SU-DHL-6 (cell line): ENCODE measurements at regions not wholly inside any gene's neighbourhood (a gene's known extent, or its start where the extent isn't known, plus 50 kb on each side); places are given as distances from the start of the nearest gene placed in this dataset.

Experiments
- H2AFZ ChIP-seq: fragments of 200-600 bp; sonication (generic); 2 replicates; pipeline ENCODE4 v1.6.1; 2014; ENCODE audit warnings: low read depth, mild to moderate bottlenecking, moderate library complexity, mixed read lengths, antibody characterized with exemption, low read length; ENCODE audit not compliant: severe bottlenecking
- H3F3A ChIP-seq: fragments of 200-600 bp; shearing (Covaris generic); 2 replicates; pipeline ENCODE4 v1.6.0; 2016; ENCODE audit warnings: antibody characterized with exemption, mild to moderate bottlenecking; ENCODE audit not compliant: insufficient read depth
- H3K27ac ChIP-seq: fragments of 200-600 bp; sonication (generic); 2 replicates; pipeline ENCODE4 v1.5.1; 2016; ENCODE audit warnings: low read depth, mild to moderate bottlenecking, low read length, moderate library complexity, mixed read lengths
- H3K27me3 ChIP-seq: fragments of 200-600 bp; sonication (generic), shearing (Covaris generic); 2 replicates; pipeline ENCODE4 v1.6.0; 2014; ENCODE audit warnings: mild to moderate bottlenecking, low read length
- H3K36me3 ChIP-seq: fragments of 200-600 bp; sonication (generic); 2 replicates; pipeline ENCODE4 v1.6.1; 2014; ENCODE audit warnings: mild to moderate bottlenecking, low read length, mixed read lengths
- H3K4me2 ChIP-seq: fragments of 300-600, 200-600 bp; shearing (Covaris generic), sonication (generic); 2 replicates; pipeline ENCODE4 v1.6.0; 2014; ENCODE audit warnings: low read length, low read depth, mild to moderate bottlenecking; ENCODE audit not compliant: poor library complexity, severe bottlenecking
- H3K4me3 ChIP-seq: fragments of 200-600 bp; sonication (generic); 2 replicates; pipeline ENCODE4 v1.5.1; 2014; ENCODE audit warnings: antibody characterized with exemption, low read length, mild to moderate bottlenecking, mixed read lengths; ENCODE audit not compliant: insufficient read depth, poor library complexity, severe bottlenecking
- H3K79me2 ChIP-seq: fragments of 200-600 bp; sonication (generic); 2 replicates; pipeline ENCODE4 v1.6.1; 2014; ENCODE audit warnings: mild to moderate bottlenecking, low read length, moderate library complexity; ENCODE audit not compliant: insufficient read depth
- H3K9ac ChIP-seq: fragments of 200-600 bp; sonication (generic); 2 replicates; pipeline ENCODE4 v1.7.0; 2014; ENCODE audit warnings: mild to moderate bottlenecking, low read length
- H3K9me2 ChIP-seq: fragments of 200-600 bp; sonication (generic); replicated peaks from 2 replicates; pipeline ENCODE4 v1.6.1; 2014; ENCODE audit warnings: low read length; ENCODE audit not compliant: insufficient read depth
- H3K9me3 ChIP-seq: fragments of 200-600 bp; sonication (generic); 2 replicates; pipeline ENCODE4 v1.6.1; 2014; ENCODE audit warnings: low read length, mixed read lengths; ENCODE audit not compliant: insufficient read depth
- H4K20me1 ChIP-seq: fragments of 200-600 bp; sonication (generic); 2 replicates; pipeline ENCODE4 v1.6.1; 2014; ENCODE audit warnings: low read depth, mild to moderate bottlenecking, antibody characterized with exemption, low read length, moderate library complexity, mixed read lengths
- EZH2phosphoT487 ChIP-seq: fragments of 200-600 bp; sonication (generic), shearing (Covaris generic); conservative IDR thresholded peaks from 2 replicates; pipeline ENCODE4 v1.6.1; 2018; ENCODE audit warnings: mild to moderate bottlenecking, antibody characterized with exemption, low read length, moderate library complexity, mixed read lengths
- TF ChIP-seq, protein P1 (sequence below): fragments of 200-600 bp; sonication (generic); IDR thresholded peaks from one replicate; pipeline ENCODE4 v1.5.1; 2017; ENCODE audit warnings: antibody characterized with exemption, mild to moderate bottlenecking, low read length, moderate library complexity; ENCODE audit not compliant: insufficient read depth, poor library complexity, severe bottlenecking

DNA sequence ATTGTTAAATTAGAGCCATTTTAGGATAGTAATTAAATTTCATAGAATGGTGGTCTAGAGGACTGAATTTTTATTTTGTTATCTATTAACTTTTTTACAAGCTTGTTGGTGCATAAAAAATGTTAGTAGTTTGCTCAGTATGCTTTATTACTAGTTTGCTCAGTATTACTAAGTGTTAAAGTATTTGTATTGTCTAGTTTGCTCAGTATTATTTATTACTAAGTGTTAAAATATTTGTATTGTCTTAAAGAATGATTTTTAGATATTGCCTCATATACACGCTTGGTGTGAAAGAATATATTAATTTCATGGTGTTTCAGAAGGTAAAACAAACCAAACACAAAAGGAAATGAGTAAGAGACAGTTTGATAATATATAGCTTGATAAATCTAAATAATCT is 268.4 kb upstream of the MAGEB18 start:
- Histone ChIP-seq H3K9me2 (no peaks in the 10 kb centered on the region), H4K20me1 (no peaks in the 10 kb centered on the region), H3K4me2 (no peak overlapping the region), H3K79me2 (no peaks in the 10 kb centered on the region), H2AFZ (no peak overlapping the region), H3K36me3 (no peaks in the 10 kb centered on the region), H3K27me3 (no peaks in the 10 kb centered on the region), H3K9ac (no peak overlapping the region), H3F3A (no peaks in the 10 kb centered on the region), H3K9me3 (no peaks in the 10 kb centered on the region), H3K27ac (no peak overlapping the region), H3K4me3 (no peak overlapping the region)
- TF ChIP-seq EZH2phosphoT487 = no peak
- TF ChIP-seq, protein P1, sequence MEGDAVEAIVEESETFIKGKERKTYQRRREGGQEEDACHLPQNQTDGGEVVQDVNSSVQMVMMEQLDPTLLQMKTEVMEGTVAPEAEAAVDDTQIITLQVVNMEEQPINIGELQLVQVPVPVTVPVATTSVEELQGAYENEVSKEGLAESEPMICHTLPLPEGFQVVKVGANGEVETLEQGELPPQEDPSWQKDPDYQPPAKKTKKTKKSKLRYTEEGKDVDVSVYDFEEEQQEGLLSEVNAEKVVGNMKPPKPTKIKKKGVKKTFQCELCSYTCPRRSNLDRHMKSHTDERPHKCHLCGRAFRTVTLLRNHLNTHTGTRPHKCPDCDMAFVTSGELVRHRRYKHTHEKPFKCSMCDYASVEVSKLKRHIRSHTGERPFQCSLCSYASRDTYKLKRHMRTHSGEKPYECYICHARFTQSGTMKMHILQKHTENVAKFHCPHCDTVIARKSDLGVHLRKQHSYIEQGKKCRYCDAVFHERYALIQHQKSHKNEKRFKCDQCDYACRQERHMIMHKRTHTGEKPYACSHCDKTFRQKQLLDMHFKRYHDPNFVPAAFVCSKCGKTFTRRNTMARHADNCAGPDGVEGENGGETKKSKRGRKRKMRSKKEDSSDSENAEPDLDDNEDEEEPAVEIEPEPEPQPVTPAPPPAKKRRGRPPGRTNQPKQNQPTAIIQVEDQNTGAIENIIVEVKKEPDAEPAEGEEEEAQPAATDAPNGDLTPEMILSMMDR = no peak

DNA sequence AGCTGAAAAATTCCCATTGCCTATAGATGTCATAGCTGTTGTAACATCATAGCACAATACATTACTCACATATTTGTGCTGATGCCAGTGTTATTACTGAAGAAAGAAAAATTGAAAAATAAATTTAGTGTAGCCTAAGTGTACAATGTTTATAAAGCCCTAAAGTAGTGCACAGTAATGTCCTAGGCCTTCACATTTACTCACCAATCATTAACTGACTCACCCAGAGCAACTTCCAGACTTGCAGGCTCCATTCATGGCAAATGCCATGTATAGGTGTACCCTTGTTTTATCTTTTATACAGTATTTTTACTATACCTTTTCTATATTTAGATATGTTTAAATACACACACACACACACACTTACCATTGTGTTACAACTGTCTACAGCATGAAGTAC is 265.4 kb upstream of the MAGEB18 start:
- no peak overlapping the region for H2AFZ ChIP-seq
- no peaks in the 10 kb centered on the region for H3K79me2 ChIP-seq
- H3K4me2 ChIP-seq = no peak overlapping the region
- no peaks in the 10 kb centered on the region for H4K20me1 ChIP-seq
- no peaks in the 10 kb centered on the region for H3K9me2 ChIP-seq
- no peaks in the 10 kb centered on the region for H3K9me3 ChIP-seq
- H3K27ac ChIP-seq = no peak overlapping the region
- no peaks in the 10 kb centered on the region for H3F3A ChIP-seq
- H3K27me3 ChIP-seq = no peaks in the 10 kb centered on the region
- TF ChIP-seq, protein P1 = no peak
- TF ChIP-seq EZH2phosphoT487 = no peak
- no peak overlapping the region for H3K9ac ChIP-seq
- no peak overlapping the region for H3K4me3 ChIP-seq
- no peaks in the 10 kb centered on the region for H3K36me3 ChIP-seq

DNA sequence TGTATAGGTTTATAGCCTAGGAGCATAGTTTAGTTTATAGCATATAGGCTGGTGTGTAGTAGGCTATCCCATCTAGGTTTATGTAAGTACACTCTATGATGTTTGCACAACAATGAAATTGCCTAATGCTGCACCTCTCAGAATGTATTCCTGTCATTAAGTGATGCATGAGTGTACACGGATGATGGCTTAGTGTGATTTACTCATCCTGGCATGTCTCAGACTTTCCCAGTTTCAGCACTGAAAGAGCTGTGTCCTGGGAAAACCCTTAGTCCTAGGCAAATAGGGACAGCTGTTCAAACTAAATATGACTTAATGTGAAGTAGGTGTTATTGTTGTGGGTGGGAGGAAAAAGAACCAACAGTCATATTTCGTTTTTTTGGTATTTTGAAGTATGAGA is 264.9 kb upstream of the MAGEB18 start:
- no peaks in the 10 kb centered on the region for H3K79me2 ChIP-seq
- TF ChIP-seq, protein P1 = no peak
- TF ChIP-seq EZH2phosphoT487 = no peak
- H3K9me3 ChIP-seq = no peaks in the 10 kb centered on the region
- H4K20me1 ChIP-seq = no peaks in the 10 kb centered on the region
- H3K27me3 ChIP-seq = no peaks in the 10 kb centered on the region
- no peak overlapping the region for H3K27ac ChIP-seq
- no peaks in the 10 kb centered on the region for H3F3A ChIP-seq
- no peak overlapping the region for H3K4me2 ChIP-seq
- no peaks in the 10 kb centered on the region for H3K36me3 ChIP-seq
- no peak overlapping the region for H3K9ac ChIP-seq
- no peak overlapping the region for H2AFZ ChIP-seq
- no peaks in the 10 kb centered on the region for H3K9me2 ChIP-seq
- no peak overlapping the region for H3K4me3 ChIP-seq
